ENCODE measurements at regions not wholly inside any gene's neighbourhood (a gene's known extent, or its start where the extent isn't known, plus 50 kb on each side); places are given as distances from the start of the nearest gene placed in this dataset.
A peak's percentile ranks its signal among the peaks of the same experiment; 100 is the strongest.

GRCh38 chr5:67530609-67531255 is 334.1 kb upstream of the CD180 start:
- no peak overlapping the region for H3K4me3 ChIP-seq (ENCODE audit: low read depth, low read length)
- DNase-seq (ENCODE audit: low read depth), result no peak
- TF ChIP-seq, protein P1, sequence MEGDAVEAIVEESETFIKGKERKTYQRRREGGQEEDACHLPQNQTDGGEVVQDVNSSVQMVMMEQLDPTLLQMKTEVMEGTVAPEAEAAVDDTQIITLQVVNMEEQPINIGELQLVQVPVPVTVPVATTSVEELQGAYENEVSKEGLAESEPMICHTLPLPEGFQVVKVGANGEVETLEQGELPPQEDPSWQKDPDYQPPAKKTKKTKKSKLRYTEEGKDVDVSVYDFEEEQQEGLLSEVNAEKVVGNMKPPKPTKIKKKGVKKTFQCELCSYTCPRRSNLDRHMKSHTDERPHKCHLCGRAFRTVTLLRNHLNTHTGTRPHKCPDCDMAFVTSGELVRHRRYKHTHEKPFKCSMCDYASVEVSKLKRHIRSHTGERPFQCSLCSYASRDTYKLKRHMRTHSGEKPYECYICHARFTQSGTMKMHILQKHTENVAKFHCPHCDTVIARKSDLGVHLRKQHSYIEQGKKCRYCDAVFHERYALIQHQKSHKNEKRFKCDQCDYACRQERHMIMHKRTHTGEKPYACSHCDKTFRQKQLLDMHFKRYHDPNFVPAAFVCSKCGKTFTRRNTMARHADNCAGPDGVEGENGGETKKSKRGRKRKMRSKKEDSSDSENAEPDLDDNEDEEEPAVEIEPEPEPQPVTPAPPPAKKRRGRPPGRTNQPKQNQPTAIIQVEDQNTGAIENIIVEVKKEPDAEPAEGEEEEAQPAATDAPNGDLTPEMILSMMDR (IDR thresholded peaks at IDR 0.05; ENCODE audit: insufficient read depth, low read length), result no peak

DNA sequence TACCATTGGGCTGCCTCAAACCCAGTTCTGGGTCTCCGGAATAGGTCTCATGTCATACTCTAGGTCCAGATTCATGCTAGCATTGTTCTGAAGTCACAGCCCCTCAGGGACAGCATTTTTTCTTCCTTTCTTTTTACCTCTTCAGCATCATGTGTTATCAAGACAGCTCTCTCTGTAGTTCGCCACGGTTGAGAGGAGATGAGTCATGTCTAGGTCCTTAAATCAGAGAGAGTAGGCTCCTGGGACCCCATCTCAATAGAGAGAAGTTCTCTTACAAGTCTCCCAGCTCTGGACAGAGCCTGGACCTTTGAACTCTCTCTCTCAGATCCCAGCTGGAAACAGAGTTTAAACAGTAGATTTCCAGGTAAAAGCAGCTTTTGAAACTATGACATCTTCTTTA is 332.4 kb upstream of the CD180 start:
- DNase-seq (ENCODE audit: low read depth), result no peak
- TF ChIP-seq, protein P1 (IDR thresholded peaks at IDR 0.05; ENCODE audit: insufficient read depth, low read length), result no peak
- H3K4me3 ChIP-seq (ENCODE audit: low read depth, low read length), result no peak overlapping the region

DNA sequence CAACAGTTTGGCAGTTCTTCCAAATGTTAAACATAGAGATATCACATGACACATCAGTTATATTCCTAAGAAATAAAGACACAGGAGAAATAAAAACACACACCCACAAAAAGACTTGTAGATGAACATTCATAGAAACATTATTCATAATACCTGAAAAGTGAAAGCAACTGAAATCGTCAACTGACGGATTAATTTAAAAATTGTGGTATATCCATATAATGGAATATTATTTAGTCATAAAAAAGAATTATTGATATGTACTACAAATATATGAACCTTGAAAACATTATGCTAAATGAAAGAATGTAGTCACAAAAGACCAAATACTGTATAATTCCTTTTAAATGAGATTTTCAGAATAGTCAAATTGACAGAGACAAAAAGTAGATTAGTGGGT is 330.2 kb upstream of the CD180 start:
- no peak for DNase-seq (ENCODE audit: low read depth)
- TF ChIP-seq, protein P1 (IDR thresholded peaks at IDR 0.05; ENCODE audit: insufficient read depth, low read length), result no peak
- H3K4me3 ChIP-seq (ENCODE audit: low read depth, low read length), result no peak overlapping the region

- TF ChIP-seq, protein P1 (IDR thresholded peaks at IDR 0.05; ENCODE audit: insufficient read depth, low read length), result no peak
- no peak for DNase-seq (ENCODE audit: low read depth)
- H3K4me3 ChIP-seq (ENCODE audit: low read depth, low read length), result no peak overlapping the region
These were observed 323.7 kb upstream of the CD180 start for GRCh38 chr5:67520161-67520908.

GRCh38 chr5:67518227-67518626 is 321.6 kb upstream of the CD180 start:
- TF ChIP-seq, protein P1 (IDR thresholded peaks at IDR 0.05; ENCODE audit: insufficient read depth, low read length), result no peak
- no peak overlapping the region for H3K4me3 ChIP-seq (ENCODE audit: low read depth, low read length)

DNA sequence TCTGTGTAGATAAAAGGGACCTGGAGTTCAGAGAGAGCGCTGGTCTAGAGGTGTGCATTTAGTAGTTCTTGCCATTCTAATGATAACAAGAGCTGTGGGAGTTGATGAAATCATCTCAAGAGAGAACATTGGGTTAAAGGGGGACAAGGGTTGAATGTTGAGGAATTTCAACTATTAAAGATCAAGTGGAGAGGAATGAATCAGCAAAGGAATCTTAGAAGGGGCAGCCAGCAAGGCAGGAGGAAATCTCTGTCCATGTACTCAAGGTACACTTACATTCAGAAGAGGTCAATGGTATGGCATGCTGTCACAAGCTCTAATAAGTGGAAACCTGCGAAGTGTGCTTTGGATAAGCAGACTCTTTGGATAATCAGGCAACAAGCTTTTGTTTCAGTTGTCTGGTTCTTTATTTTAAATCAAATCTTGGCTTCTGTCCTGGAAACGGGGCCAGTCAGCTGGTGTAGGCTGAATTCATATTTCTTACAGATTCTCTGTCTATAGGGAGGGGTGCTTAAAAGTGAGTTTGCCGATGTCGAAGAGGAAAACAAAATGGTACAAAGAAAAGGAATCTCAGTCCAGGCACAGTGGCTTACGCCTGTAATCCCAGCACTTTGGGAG is 320.5 kb upstream of the CD180 start:
- TF ChIP-seq, protein P1 (IDR thresholded peaks at IDR 0.05; ENCODE audit: insufficient read depth, low read length), result no peak
- peak; percentile 41 for DNase-seq (ENCODE audit: low read depth)
- H3K4me3 ChIP-seq (ENCODE audit: low read depth, low read length), result no peak overlapping the region

More at GRCh38 chr5:67518227-67518626, 321.6 kb upstream of the CD180 start:
- no peak for DNase-seq (ENCODE audit: low read depth)

All from fibroblast of the aortic adventitia (primary cell).